Spleen (tissue), 11 donors: ENCODE measurements at regions not wholly inside any gene's neighbourhood (a gene's known extent, or its start where the extent isn't known, plus 50 kb on each side); places are given as distances from the start of the nearest gene placed in this dataset.

ENCODE experiments used
- DNase-seq: peaks from one replicate; pipeline ENCODE4 v3.0.0-alpha.2; 2020
- H3K27ac ChIP-seq, 8 donors: fragments of 200-600 bp; sonication (generic) in 7 of 8; 1 replicate in 4 of 8; 2 replicates in 4 of 8; pipeline versions ENCODE4 v1.5.0 to v1.8.0; 2016 to 2021; ENCODE audit warnings: inconsistent platforms in 4 of 8, mild to moderate bottlenecking in 4 of 8, moderate library complexity in 1 of 8
- H3K27me3 ChIP-seq, 7 donors: fragments of 200-600 bp; sonication (generic) in 6 of 7; replicated peaks in 1 of 7; 1 replicate in 4 of 7; 2 replicates in 3 of 7; pipeline versions ENCODE4 v1.5.0 to v1.8.0; 2016 to 2021; ENCODE audit warnings: inconsistent platforms in 3 of 7, mild to moderate bottlenecking in 1 of 7
- H3K36me3 ChIP-seq, 6 donors: fragments of 200-600 bp; sonication (generic) in 5 of 6; 1 replicate in 4 of 6; 2 replicates in 2 of 6; pipeline versions ENCODE4 v1.5.0 to v1.8.0; 2016 to 2021; ENCODE audit warnings: inconsistent platforms in 2 of 6
- H3K4me1 ChIP-seq, 6 donors: fragments of 200-600 bp; sonication (generic) in 5 of 6; 1 replicate in 3 of 6; 2 replicates in 3 of 6; pipeline versions ENCODE4 v1.5.0 to v1.8.0; 2016 to 2021; ENCODE audit warnings: inconsistent platforms in 3 of 6
- H3K4me3 ChIP-seq, 8 donors: fragments of 200-600 bp; sonication (generic) in 7 of 8; 1 replicate in 4 of 8; 2 replicates in 4 of 8; pipeline versions ENCODE4 v1.5.0 to v1.8.0; 2016 to 2021; ENCODE audit warnings: inconsistent platforms in 4 of 8, mild to moderate bottlenecking in 4 of 8, moderate library complexity in 2 of 8
- H3K9me3 ChIP-seq, 8 donors: fragments of 200-600 bp; sonication (generic) in 7 of 8; 1 replicate in 4 of 8; 2 replicates in 4 of 8; pipeline versions ENCODE4 v1.5.0 to v1.8.0; 2016 to 2021; ENCODE audit warnings: inconsistent platforms in 4 of 8
- CTCF ChIP-seq, 11 experiments: fragments of 200-600 bp in 7 of 11; fragments of 450-650 bp in 4 of 11; sonication (generic) in 4 of 11; IDR thresholded peaks in 8 of 11; conservative IDR thresholded peaks in 3 of 11; 1 replicate in 7 of 11; 2 replicates in 4 of 11; pipeline versions ENCODE4 v1.4.0 to v1.8.0; 2016 to 2021; ENCODE audit warnings: antibody characterized with exemption in 11 of 11, inconsistent platforms in 4 of 11, mild to moderate bottlenecking in 1 of 11
- POLR2A ChIP-seq, 3 donors: fragments of 450-650 bp; IDR thresholded peaks; one replicate each; pipeline ENCODE4 v1.5.1; 2017; ENCODE audit warnings: antibody characterized with exemption in 3 of 3, mild to moderate bottlenecking in 1 of 3
- POLR2AphosphoS5 ChIP-seq, 3 donors: sonication (generic); formaldehyde crosslinking; IDR thresholded peaks; one replicate each; pipeline ENCODE4 v1.5.1; 2017; ENCODE audit warnings: antibody characterized with exemption in 3 of 3
- WGBS, 5 donors: extraction: QIAGEN DNeasy Blood & Tissue Kit in 3 of 5; methylation state at CpG; one replicate each; pipeline versions ENCODE4 v1.1.5 to v1.1.7; 2013 to 2018; 5-methylcytosine and 5-hydroxymethylcytosine counted together
- intact Hi-C: fragments of 100-400 bp; cut with DNase I; formaldehyde crosslinking; loops from one replicate; pipeline ENCODE4 v1.15.0; 2023; ENCODE audit warnings: low total_unique reads
- donor health status: healthy with polysubstance abuse.
- donor health status: DM: no; HTN: no; CAD: no; lungs with moderate emphysema.
- donor health status: DM: no; HTN: no; CAD: no.
- donor health status: Bipolar disorder and iron deficiency.
- donor health status: healthy.
- donor health status: DM: no; HTN: no; CAD: no.
- donor health status: DM: yes; HTN: yes; CAD: no.

- intact Hi-C loops = no loop called here
- H3K4me3 ChIP-seq = no peak overlapping the region
- peaks cover 0 to 11% (median 0%) of the 10 kb centered on the region in 8 donors for H3K9me3 ChIP-seq
- no peak overlapping the region for H3K27ac ChIP-seq
- H3K4me1 ChIP-seq = no peaks in the 10 kb centered on the region
- TF ChIP-seq CTCF (IDR thresholded peaks at IDR 0.05 in 8 of 11, conservative IDR thresholded peaks at IDR 0.05 in 3 of 11) = no peak
- no peaks in the 10 kb centered on the region for H3K27me3 ChIP-seq
- no peak for DNase-seq
- H3K36me3 ChIP-seq = no peaks in the 10 kb centered on the region
Measured at GRCh38 chr12:81888106-81888740, 129.1 kb upstream of the PPFIA2 start.

- no peak for DNase-seq
Measured at GRCh38 chr12:81874586-81874985, 115.4 kb upstream of the PPFIA2 start.

GRCh38 chr12:81874166-81874565 is 115.0 kb upstream of the PPFIA2 start:
- Histone ChIP-seq H3K36me3 (no peaks in the 10 kb centered on the region), H3K9me3 (no peaks in the 10 kb centered on the region), H3K4me3 (no peak overlapping the region), H3K27ac (no peak overlapping the region), H3K4me1 (no peaks in the 10 kb centered on the region), H3K27me3 (no peaks in the 10 kb centered on the region)
- TF ChIP-seq POLR2AphosphoS5 (IDR thresholded peaks at IDR 0.05) = no peak
- TF ChIP-seq CTCF (IDR thresholded peaks at IDR 0.05 in 8 of 11, conservative IDR thresholded peaks at IDR 0.05 in 3 of 11) = no peak
- TF ChIP-seq POLR2A (IDR thresholded peaks at IDR 0.05) = no peak
- no peak for DNase-seq
- intact Hi-C loops = no loop called here
- WGBS, 5 donors = 67 to 87% (median 79%) methylated on average over 4 of the region's 4 CpGs

More at GRCh38 chr12:81874586-81874985, 115.4 kb upstream of the PPFIA2 start:
- Histone ChIP-seq H3K27me3 (no peaks in the 10 kb centered on the region), H3K36me3 (no peaks in the 10 kb centered on the region), H3K4me3 (no peak overlapping the region), H3K27ac (no peak overlapping the region), H3K9me3 (no peaks in the 10 kb centered on the region), H3K4me1 (no peaks in the 10 kb centered on the region)
- intact Hi-C loops = no loop called here
- TF ChIP-seq POLR2AphosphoS5 (IDR thresholded peaks at IDR 0.05) (no peak), POLR2A (IDR thresholded peaks at IDR 0.05) (no peak), CTCF (IDR thresholded peaks at IDR 0.05 in 8 of 11, conservative IDR thresholded peaks at IDR 0.05 in 3 of 11) (no peak)
- WGBS, 5 donors = 3 to 12% (median 5%) methylated on average over 2 of the region's 2 CpGs

GRCh38 chr12:81872400-81872799 is 113.2 kb upstream of the PPFIA2 start:
- Histone ChIP-seq H3K4me1 (no peaks in the 10 kb centered on the region), H3K4me3 (no peak overlapping the region), H3K9me3 (no peaks in the 10 kb centered on the region), H3K36me3 (no peaks in the 10 kb centered on the region), H3K27ac (no peak overlapping the region), H3K27me3 (no peaks in the 10 kb centered on the region)
- no peak for TF ChIP-seq POLR2AphosphoS5 (IDR thresholded peaks at IDR 0.05)
- no peak for TF ChIP-seq CTCF (IDR thresholded peaks at IDR 0.05 in 8 of 11, conservative IDR thresholded peaks at IDR 0.05 in 3 of 11)
- no peak for TF ChIP-seq POLR2A (IDR thresholded peaks at IDR 0.05)
- WGBS, 5 donors = 25 to 59% (median 41%) methylated on average over 1 of the region's 1 CpG
- intact Hi-C loops = no loop called here
- no peak for DNase-seq
